ENCODE measurements at regions not wholly inside any gene's neighbourhood (a gene's known extent, or its start where the extent isn't known, plus 50 kb on each side); places are given as distances from the start of the nearest gene placed in this dataset.

DNA sequence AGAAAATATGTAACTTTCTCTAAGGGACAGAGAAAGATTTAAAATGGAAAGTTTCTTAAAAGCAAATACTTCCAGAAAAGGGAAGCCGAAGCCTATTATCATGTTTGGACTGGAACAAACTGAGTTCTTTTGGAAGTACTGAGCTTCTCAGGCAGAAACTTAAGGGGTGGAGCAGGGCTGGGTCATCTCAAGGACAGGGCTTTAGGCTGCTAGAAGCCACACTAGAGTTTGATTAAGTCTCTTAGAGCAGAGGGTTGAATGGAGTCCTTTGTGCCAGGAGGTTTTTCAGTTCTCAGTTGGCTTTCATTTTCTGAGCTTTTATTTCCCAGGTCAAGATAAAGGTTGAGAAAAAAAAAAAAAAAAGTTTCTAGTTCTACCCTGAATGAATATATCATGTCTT lies 432.7 kb downstream of the SLITRK5 start:
- TF ChIP-seq ZNF274 (IDR thresholded peaks at IDR 0.05; ENCODE audit: low read depth, low read length): no peak
- no peak for TF ChIP-seq YY1 (IDR thresholded peaks at IDR 0.05; ENCODE audit: insufficient read depth, insufficient read length)
- TF ChIP-seq SUZ12 (IDR thresholded peaks at IDR 0.05; ENCODE audit: extremely low read depth, insufficient read depth, insufficient read length): no peak
